H9 (cell line): ENCODE measurements at regions not wholly inside any gene's neighbourhood (a gene's known extent, or its start where the extent isn't known, plus 50 kb on each side); places are given as distances from the start of the nearest gene placed in this dataset.

ENCODE experiments used
- DNase-seq: peaks from one replicate; pipeline ENCODE4 v3.0.0-alpha.2; 2017
- H2AFZ ChIP-seq: one replicate; pipeline ENCODE4 v1.6.1; 2013; ENCODE audit warnings: mild to moderate bottlenecking, low read length, control low read depth, moderate library complexity
- H2AK5ac ChIP-seq: 2 replicates; pipeline ENCODE4 v1.6.1; 2013; ENCODE audit warnings: low read length, control low read depth, mixed read lengths; ENCODE audit not compliant: insufficient read length
- H2BK120ac ChIP-seq: one replicate; pipeline ENCODE4 v1.6.1; 2013; ENCODE audit warnings: low read depth, mild to moderate bottlenecking, low read length, control low read depth, inconsistent platforms; ENCODE audit not compliant: poor library complexity, severe bottlenecking
- H2BK12ac ChIP-seq: 2 replicates; pipeline ENCODE4 v1.6.1; 2013; ENCODE audit warnings: low read length, control low read depth, mixed read lengths, low read depth; ENCODE audit not compliant: insufficient read length
- H2BK15ac ChIP-seq: 2 replicates; pipeline ENCODE4 v1.6.1; 2013; ENCODE audit warnings: low read depth, low read length, control low read depth
- H2BK20ac ChIP-seq: one replicate; pipeline ENCODE4 v1.6.1; 2013; ENCODE audit warnings: low read depth, mild to moderate bottlenecking, low read length, control low read depth, inconsistent platforms; ENCODE audit not compliant: poor library complexity, severe bottlenecking
- H2BK5ac ChIP-seq: 2 replicates; pipeline ENCODE4 v1.6.1; 2013; ENCODE audit warnings: low read length, control low read depth, mixed read lengths; ENCODE audit not compliant: insufficient read length
- H3K14ac ChIP-seq: 2 replicates; pipeline ENCODE4 v1.6.1; 2013; ENCODE audit warnings: low read length, control low read depth; ENCODE audit not compliant: insufficient read depth
- H3K18ac ChIP-seq: 2 replicates; pipeline ENCODE4 v1.6.1; 2013; ENCODE audit warnings: low read depth, mild to moderate bottlenecking, mixed read lengths, low read length, control low read depth; ENCODE audit not compliant: insufficient read length
- H3K23ac ChIP-seq: 2 replicates; pipeline ENCODE4 v1.6.1; 2013; ENCODE audit warnings: low read length, control low read depth, mixed read lengths, low read depth; ENCODE audit not compliant: insufficient read length
- H3K23me2 ChIP-seq: 2 replicates; pipeline ENCODE4 v1.6.1; 2013; ENCODE audit warnings: low read depth, mild to moderate bottlenecking, mixed read lengths, low read length, control low read depth; ENCODE audit not compliant: insufficient read length, poor library complexity, severe bottlenecking
- H3K27ac ChIP-seq: 2 replicates; pipeline ENCODE4 v1.5.1; 2013; ENCODE audit warnings: low read length, control low read depth, mixed read lengths, low read depth; ENCODE audit not compliant: insufficient read length
- H3K27me3 ChIP-seq: 2 replicates; pipeline ENCODE4 v1.6.1; 2013; ENCODE audit warnings: low read length, control low read depth, inconsistent platforms; ENCODE audit not compliant: insufficient read depth
- H3K4ac ChIP-seq: 2 replicates; pipeline ENCODE4 v1.6.1; 2013; ENCODE audit warnings: low read depth, mild to moderate bottlenecking, control low read depth, inconsistent platforms, low read length, moderate library complexity
- H3K4me1 ChIP-seq: 2 replicates; pipeline ENCODE4 v1.6.1; 2013; ENCODE audit warnings: low read length, control low read depth, inconsistent platforms; ENCODE audit not compliant: insufficient read depth
- H3K4me2 ChIP-seq: 2 replicates; pipeline ENCODE4 v1.6.1; 2013; ENCODE audit warnings: low read length, control low read depth, mixed read lengths; ENCODE audit not compliant: insufficient read length, insufficient read depth
- H3K56ac ChIP-seq: 2 replicates; pipeline ENCODE4 v1.6.1; 2013; ENCODE audit warnings: low read depth, mild to moderate bottlenecking, mixed read lengths, low read length, control low read depth; ENCODE audit not compliant: insufficient read length
- H3K79me1 ChIP-seq: 2 replicates; pipeline ENCODE4 v1.6.1; 2013; ENCODE audit warnings: low read depth, mild to moderate bottlenecking, moderate library complexity, low read length, control low read depth, inconsistent platforms; ENCODE audit not compliant: insufficient read depth, poor library complexity, severe bottlenecking
- H3K79me2 ChIP-seq: 2 replicates; pipeline ENCODE4 v1.6.1; 2013; ENCODE audit warnings: low read length, control low read depth, inconsistent platforms; ENCODE audit not compliant: insufficient read depth
- H3K9ac ChIP-seq: 2 replicates; pipeline ENCODE4 v1.6.1; 2013; ENCODE audit warnings: low read length, control low read depth, mixed read lengths; ENCODE audit not compliant: insufficient read length; ENCODE audit errors: extremely low read depth
- H3K9me3 ChIP-seq: one replicate; pipeline ENCODE4 v1.6.1; 2013; ENCODE audit warnings: low read depth, low read length, inconsistent platforms; ENCODE audit not compliant: control insufficient read depth
- H3T11ph ChIP-seq: one replicate; pipeline ENCODE4 v1.6.1; 2013; ENCODE audit warnings: mild to moderate bottlenecking, low read length, control low read depth, inconsistent platforms
- H4K20me1 ChIP-seq: one replicate; pipeline ENCODE4 v1.6.1; 2013; ENCODE audit not compliant: control insufficient read depth, insufficient read length, insufficient read depth
- H4K5ac ChIP-seq: 2 replicates; pipeline ENCODE4 v1.6.1; 2013; ENCODE audit warnings: low read depth, mild to moderate bottlenecking, mixed read lengths, low read length, control low read depth; ENCODE audit not compliant: insufficient read length
- H4K8ac ChIP-seq: replicated peaks from 2 replicates; pipeline ENCODE4 v1.6.1; 2013; ENCODE audit warnings: low read length, control low read depth, mixed read lengths, low read depth; ENCODE audit not compliant: insufficient read length
- H4K91ac ChIP-seq: 2 replicates; pipeline ENCODE4 v1.6.1; 2013; ENCODE audit warnings: low read depth, mild to moderate bottlenecking, moderate library complexity, mixed read lengths, low read length, control low read depth; ENCODE audit not compliant: insufficient read length
- H3K27ac Mint-ChIP-seq, 3 experiments: 2 replicates in 2 of 3; 3 replicates in 1 of 3; pipeline ENCODE4 v1.8.0; 2020 to 2021; ENCODE audit warnings: mixed read lengths in 3 of 3, mild to moderate bottlenecking in 1 of 3, moderate library complexity in 1 of 3
- H3K27me3 Mint-ChIP-seq: 2 replicates; pipeline ENCODE4 v1.8.0; 2021; ENCODE audit warnings: low read depth, mild to moderate bottlenecking, moderate library complexity, mixed read lengths
- H3K36me3 Mint-ChIP-seq, 3 experiments: 2 replicates in 2 of 3; 3 replicates in 1 of 3; pipeline ENCODE4 v1.8.0; 2020 to 2021; ENCODE audit warnings: low read depth in 3 of 3, mixed read lengths in 3 of 3; ENCODE audit not compliant: insufficient read depth in 1 of 3
- H3K4me1 Mint-ChIP-seq, 2 experiments: 2 replicates each; pipeline ENCODE4 v1.8.0; 2020; ENCODE audit warnings: mixed read lengths in 2 of 2
- H3K4me3 Mint-ChIP-seq, 2 experiments: 2 replicates in 1 of 2; 3 replicates in 1 of 2; pipeline ENCODE4 v1.8.0; 2020 to 2021; ENCODE audit warnings: mild to moderate bottlenecking in 2 of 2, mixed read lengths in 2 of 2, moderate library complexity in 1 of 2
- H3K9me3 Mint-ChIP-seq, 2 experiments: 2 replicates in 1 of 2; 3 replicates in 1 of 2; pipeline ENCODE4 v1.8.0; 2020; ENCODE audit warnings: mild to moderate bottlenecking in 2 of 2, mixed read lengths in 2 of 2, moderate library complexity in 1 of 2
- CTCF ChIP-seq: fragments of 200-600 bp; sonication (generic); conservative IDR thresholded peaks from 3 replicates; pipeline ENCODE4 v1.8.0; 2021; ENCODE audit warnings: antibody characterized with exemption, mild to moderate bottlenecking
- WGBS: extraction: QIAGEN DNeasy Blood & Tissue Kit; methylation state at CpG from one replicate; pipeline ENCODE4 v1.1.7; 2013; ENCODE audit warnings: missing lambda C conversion rate, low lambda C conversion rate, mixed read lengths; ENCODE audit not compliant: insufficient read length; ENCODE audit errors: extremely low coverage; 5-methylcytosine and 5-hydroxymethylcytosine counted together

GRCh38 chr1:178021950-178022349 lies 52.1 kb upstream of the SEC16B start:
- Histone ChIP-seq H3K4ac (no peak overlapping the region), H3K27ac (no peak overlapping the region), H4K8ac (no peak overlapping the region), H3K9ac (no peak overlapping the region), H3K9me3 (no peaks in the 10 kb centered on the region), H3K23ac (no peak overlapping the region), H2BK20ac (no peak overlapping the region), H2AFZ (no peak overlapping the region), H2BK12ac (no peak overlapping the region), H3T11ph (no peak overlapping the region), H2BK15ac (no peak overlapping the region), H3K4me2 (no peak overlapping the region), H2BK120ac (no peak overlapping the region), H4K20me1 (no peaks in the 10 kb centered on the region), H3K18ac (no peak overlapping the region), H4K5ac (no peak overlapping the region), H3K79me1 (no peaks in the 10 kb centered on the region), H3K56ac (no peak overlapping the region), H3K79me2 (no peaks in the 10 kb centered on the region), H2BK5ac (no peak overlapping the region), H2AK5ac (no peak overlapping the region), H3K4me1 (no peaks in the 10 kb centered on the region), H4K91ac (no peak overlapping the region), H3K27me3 (no peaks in the 10 kb centered on the region), H3K14ac (no peak overlapping the region), H3K23me2 (no peaks in the 10 kb centered on the region)
- Mint-ChIP-seq H3K4me3 (no peak overlapping the region), H3K36me3 (peaks cover 5 to 12% (median 12%) of the 10 kb centered on the region in 3 experiments), H3K4me1 (no peaks in the 10 kb centered on the region), H3K27ac (no peak overlapping the region), H3K9me3 (peaks cover 7 to 10% of the 10 kb centered on the region in 2 experiments), H3K27me3 (no peaks in the 10 kb centered on the region)
- no CpG with 5 or more reads among the region's 4 CpGs for WGBS
- DNase-seq = no peak
- TF ChIP-seq CTCF = no peak
